IPS DF 6.9 (cell line): ENCODE measurements at regions not wholly inside any gene's neighbourhood (a gene's known extent, or its start where the extent isn't known, plus 50 kb on each side); places are given as distances from the start of the nearest gene placed in this dataset.

Experiments used
- DNase-seq: peaks from one replicate; pipeline ENCODE4 v3.0.0-alpha.2; 2013; ENCODE audit warnings: low read depth, low spot score
- H3K27ac ChIP-seq: one replicate; pipeline ENCODE4 v1.5.1; 2013; ENCODE audit warnings: low read length, control low read depth
- H3K27me3 ChIP-seq: 2 replicates; pipeline ENCODE4 v1.6.1; 2013; ENCODE audit warnings: mild to moderate bottlenecking, low read length; ENCODE audit not compliant: control insufficient read depth, insufficient read depth
- H3K36me3 ChIP-seq: 2 replicates; pipeline ENCODE4 v1.6.1; 2013; ENCODE audit warnings: low read length; ENCODE audit not compliant: control insufficient read depth, insufficient read depth
- H3K4me1 ChIP-seq: 2 replicates; pipeline ENCODE4 v1.6.1; 2013; ENCODE audit warnings: low read length; ENCODE audit not compliant: control insufficient read depth, insufficient read depth
- H3K4me3 ChIP-seq: 2 replicates; pipeline ENCODE4 v1.5.1; 2013; ENCODE audit warnings: mild to moderate bottlenecking, low read length
- H3K9me3 ChIP-seq: 2 replicates; pipeline ENCODE4 v1.6.1; 2013; ENCODE audit warnings: low read length, inconsistent platforms; ENCODE audit not compliant: control insufficient read depth, insufficient read depth
- WGBS: extraction: QIAGEN DNeasy Blood & Tissue Kit; methylation state at CpG from one replicate; pipeline ENCODE4 v1.1.7; 2013; ENCODE audit warnings: mixed read lengths, missing lambda C conversion rate; ENCODE audit not compliant: insufficient read length, insufficient coverage; 5-methylcytosine and 5-hydroxymethylcytosine counted together

- no peak overlapping the region for H3K4me3 ChIP-seq
- H3K27me3 ChIP-seq: no peaks in the 10 kb centered on the region
- no peaks in the 10 kb centered on the region for H3K9me3 ChIP-seq
- H3K4me1 ChIP-seq: no peaks in the 10 kb centered on the region; the same call in 1 of the 2 replicates
- H3K27ac ChIP-seq: no peak overlapping the region
- DNase-seq: no peak
- H3K36me3 ChIP-seq: no peaks in the 10 kb centered on the region
These were observed 367.8 kb upstream of the ZP4 start for GRCh38 chr1:238258510-238258909.

GRCh38 chr1:238257018-238257621, 366.4 kb upstream of the ZP4 start:
- WGBS: no CpG with 5 or more reads among the region's 7 CpGs
- H3K36me3 ChIP-seq: no peaks in the 10 kb centered on the region
- H3K27ac ChIP-seq: no peak overlapping the region
- no peaks in the 10 kb centered on the region for H3K9me3 ChIP-seq
- H3K4me3 ChIP-seq: no peak overlapping the region
- no peaks in the 10 kb centered on the region; the same call in 1 of the 2 replicates for H3K4me1 ChIP-seq
- DNase-seq: no peak
- no peaks in the 10 kb centered on the region for H3K27me3 ChIP-seq

GRCh38 chr1:238254935-238255334, 364.2 kb upstream of the ZP4 start:
- no CpG with 5 or more reads among the region's 3 CpGs for WGBS

GRCh38 chr1:238252033-238252802, 361.5 kb upstream of the ZP4 start:
- no peaks in the 10 kb centered on the region for H3K27me3 ChIP-seq
- H3K4me3 ChIP-seq: no peak overlapping the region
- no peaks in the 10 kb centered on the region for H3K9me3 ChIP-seq
- H3K36me3 ChIP-seq: no peaks in the 10 kb centered on the region
- WGBS: no CpG with 5 or more reads among the region's 15 CpGs
- H3K27ac ChIP-seq: no peak overlapping the region
- H3K4me1 ChIP-seq: no peaks in the 10 kb centered on the region; the same call in 1 of the 2 replicates
- peak; percentile 76 for DNase-seq

More at GRCh38 chr1:238254935-238255334, 364.2 kb upstream of the ZP4 start:
- no peak for DNase-seq
- Histone ChIP-seq H3K4me1 (no peaks in the 10 kb centered on the region; the same call in 1 of the 2 replicates), H3K9me3 (no peaks in the 10 kb centered on the region), H3K36me3 (no peaks in the 10 kb centered on the region), H3K27me3 (no peaks in the 10 kb centered on the region), H3K27ac (no peak overlapping the region), H3K4me3 (no peak overlapping the region)

GRCh38 chr1:238248356-238248755, 357.6 kb upstream of the ZP4 start:
- Histone ChIP-seq H3K36me3 (no peaks in the 10 kb centered on the region), H3K4me3 (no peak overlapping the region), H3K27me3 (no peaks in the 10 kb centered on the region), H3K4me1 (no peaks in the 10 kb centered on the region), H3K27ac (no peak overlapping the region), H3K9me3 (no peaks in the 10 kb centered on the region)
- DNase-seq: no peak
- WGBS: no CpG with 5 or more reads among the region's 3 CpGs

GRCh38 chr1:238242181-238242580, 351.5 kb upstream of the ZP4 start:
- Histone ChIP-seq H3K27me3 (no peaks in the 10 kb centered on the region), H3K4me1 (no peaks in the 10 kb centered on the region), H3K36me3 (no peaks in the 10 kb centered on the region), H3K9me3 (no peaks in the 10 kb centered on the region), H3K27ac (no peak overlapping the region), H3K4me3 (no peak overlapping the region)
- no CpG with 5 or more reads among the region's 1 CpG for WGBS
- no peak for DNase-seq

- WGBS: 100% methylated on average over 2 of the region's 3 CpGs
- Histone ChIP-seq H3K27ac (no peak overlapping the region), H3K27me3 (no peaks in the 10 kb centered on the region), H3K4me1 (no peaks in the 10 kb centered on the region), H3K4me3 (no peak overlapping the region), H3K9me3 (no peaks in the 10 kb centered on the region), H3K36me3 (no peaks in the 10 kb centered on the region)
- DNase-seq: no peak
These were observed 350.9 kb upstream of the ZP4 start for GRCh38 chr1:238241607-238242006.

GRCh38 chr1:238239343-238239742, 348.6 kb upstream of the ZP4 start:
- no peak overlapping the region for H3K4me3 ChIP-seq
- no peaks in the 10 kb centered on the region for H3K9me3 ChIP-seq
- no peak for DNase-seq
- no CpG with 5 or more reads among the region's 5 CpGs for WGBS
- no peaks in the 10 kb centered on the region for H3K36me3 ChIP-seq
- H3K4me1 ChIP-seq: no peaks in the 10 kb centered on the region
- H3K27me3 ChIP-seq: no peaks in the 10 kb centered on the region
- no peak overlapping the region for H3K27ac ChIP-seq

- no peak overlapping the region for H3K4me3 ChIP-seq
- no peaks in the 10 kb centered on the region for H3K36me3 ChIP-seq
- WGBS: no CpG with 5 or more reads among the region's 4 CpGs
- no peak for DNase-seq
- no peak overlapping the region for H3K27ac ChIP-seq
- no peaks in the 10 kb centered on the region for H3K27me3 ChIP-seq
- no peaks in the 10 kb centered on the region for H3K9me3 ChIP-seq
- no peaks in the 10 kb centered on the region for H3K4me1 ChIP-seq
These were observed 343.2 kb upstream of the ZP4 start for GRCh38 chr1:238233966-238234365.

- Histone ChIP-seq H3K4me1 (no peaks in the 10 kb centered on the region), H3K27ac (no peak overlapping the region), H3K9me3 (no peaks in the 10 kb centered on the region), H3K27me3 (no peaks in the 10 kb centered on the region), H3K36me3 (no peaks in the 10 kb centered on the region), H3K4me3 (no peak overlapping the region)
- WGBS: no CpG with 5 or more reads among the region's 3 CpGs
- no peak for DNase-seq
These were observed 341.5 kb upstream of the ZP4 start for GRCh38 chr1:238232084-238232710.
